Urinary bladder (tissue), 3 donors: ENCODE measurements at regions not wholly inside any gene's neighbourhood (a gene's known extent, or its start where the extent isn't known, plus 50 kb on each side); places are given as distances from the start of the nearest gene placed in this dataset.

Experiments used
- DNase-seq: peaks from one replicate; pipeline ENCODE4 v3.0.0-alpha.2; 2015; ENCODE audit errors: extremely low spot score
- H3K27ac ChIP-seq: one replicate; pipeline ENCODE4 v1.5.1; 2013; ENCODE audit warnings: low read depth, mild to moderate bottlenecking, moderate library complexity
- H3K36me3 ChIP-seq: one replicate; pipeline ENCODE4 v1.6.1; 2013; ENCODE audit warnings: mild to moderate bottlenecking, moderate library complexity; ENCODE audit not compliant: insufficient read depth
- H3K4me1 ChIP-seq: one replicate; pipeline ENCODE4 v1.6.1; 2013; ENCODE audit warnings: mild to moderate bottlenecking, moderate library complexity; ENCODE audit not compliant: insufficient read depth
- H3K4me3 ChIP-seq: one replicate; pipeline ENCODE4 v1.5.1; 2013; ENCODE audit warnings: low read depth, low read length
- WGBS: extraction: QIAGEN DNeasy Blood & Tissue Kit; methylation state at CpG from one replicate; pipeline ENCODE4 v1.1.7; 2013; 5-methylcytosine and 5-hydroxymethylcytosine counted together
- donor health status: healthy with polysubstance abuse.
- donor health status: healthy.

- no peak overlapping the region for H3K4me3 ChIP-seq
- H3K27ac ChIP-seq, result no peak overlapping the region
- H3K36me3 ChIP-seq, result no peaks in the 10 kb centered on the region
- no peak for DNase-seq
- H3K4me1 ChIP-seq, result no peaks in the 10 kb centered on the region
Measured at GRCh38 chr14:98458702-98459101, 813.3 kb downstream of the BCL11B start.

- Histone ChIP-seq H3K36me3 (no peaks in the 10 kb centered on the region), H3K4me3 (no peak overlapping the region), H3K4me1 (no peaks in the 10 kb centered on the region), H3K27ac (no peak overlapping the region)
- 69% methylated on average over 7 of the region's 7 CpGs for WGBS
- DNase-seq, result no peak
Measured at GRCh38 chr14:98462908-98463307, 809.1 kb downstream of the BCL11B start.

- DNase-seq, result no peak
- no peak overlapping the region for H3K4me3 ChIP-seq
- no peak overlapping the region for H3K27ac ChIP-seq
- no peaks in the 10 kb centered on the region for H3K4me1 ChIP-seq
- 61% methylated on average over 7 of the region's 7 CpGs for WGBS
- H3K36me3 ChIP-seq, result no peaks in the 10 kb centered on the region
Measured at GRCh38 chr14:98466807-98467206, 805.2 kb downstream of the BCL11B start.

DNA sequence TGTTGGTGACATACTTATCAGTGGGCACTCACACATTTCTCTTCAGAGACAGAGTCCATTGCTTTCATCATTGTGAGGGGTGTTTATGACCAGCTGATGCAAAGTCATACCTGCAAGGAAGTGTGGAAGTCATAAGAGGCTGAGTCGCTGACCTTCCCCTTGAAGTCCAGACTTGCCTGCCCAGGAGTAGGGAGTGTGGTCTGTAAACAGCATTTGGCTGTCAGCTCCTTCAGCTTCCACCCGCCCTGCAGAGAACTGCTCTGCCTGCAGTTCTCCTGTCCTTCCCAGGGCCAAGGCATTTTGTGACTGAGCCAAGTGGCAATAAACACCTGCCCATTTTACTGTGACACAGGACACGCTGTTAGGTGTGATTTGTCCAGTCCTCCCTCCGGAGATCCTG lies 801.3 kb downstream of the BCL11B start:
- Histone ChIP-seq H3K36me3 (no peaks in the 10 kb centered on the region), H3K4me3 (no peak overlapping the region), H3K27ac (no peak overlapping the region), H3K4me1 (no peaks in the 10 kb centered on the region)
- WGBS, result 60% methylated on average over 4 of the region's 4 CpGs
- DNase-seq, result no peak

- no peak for DNase-seq
- no peaks in the 10 kb centered on the region for H3K4me1 ChIP-seq
- H3K4me3 ChIP-seq, result no peak overlapping the region
- H3K36me3 ChIP-seq, result no peaks in the 10 kb centered on the region
- no peak overlapping the region for H3K27ac ChIP-seq
- 62% methylated on average over 2 of the region's 2 CpGs for WGBS
Measured at GRCh38 chr14:98474900-98475299, 797.1 kb downstream of the BCL11B start.

- Histone ChIP-seq H3K36me3 (no peaks in the 10 kb centered on the region), H3K4me3 (no peak overlapping the region), H3K4me1 (no peaks in the 10 kb centered on the region), H3K27ac (no peak overlapping the region)
- no peak for DNase-seq
- 84% methylated on average over 5 of the region's 5 CpGs for WGBS
Measured at GRCh38 chr14:98477935-98478334, 794.1 kb downstream of the BCL11B start.

GRCh38 chr14:98489115-98489514 lies 782.9 kb downstream of the BCL11B start:
- Histone ChIP-seq H3K27ac (no peak overlapping the region), H3K4me1 (no peaks in the 10 kb centered on the region), H3K4me3 (no peak overlapping the region), H3K36me3 (no peaks in the 10 kb centered on the region)
- DNase-seq, result no peak
- WGBS, result 75% methylated on average over 4 of the region's 4 CpGs

DNA sequence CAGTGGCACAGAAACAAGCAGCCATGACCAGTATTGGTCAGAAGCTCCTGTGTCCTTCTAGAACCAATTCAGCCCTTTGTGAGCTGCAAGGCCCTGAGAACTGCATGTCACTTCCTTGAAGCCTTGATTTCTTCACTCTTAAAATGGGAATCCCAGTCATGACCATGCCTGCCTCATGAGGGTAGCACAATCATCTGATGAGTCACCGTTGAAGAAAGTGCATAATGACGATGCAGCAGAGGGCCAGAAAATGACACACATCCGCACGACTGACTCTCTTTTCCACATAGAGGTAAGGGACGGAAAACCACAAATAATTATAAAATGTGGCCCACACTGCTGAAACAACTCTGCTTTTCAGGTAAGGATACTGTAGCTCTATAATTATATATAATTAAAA lies 777.4 kb downstream of the BCL11B start:
- WGBS, result 85% methylated on average over 5 of the region's 5 CpGs
- Histone ChIP-seq H3K36me3 (no peaks in the 10 kb centered on the region), H3K4me3 (no peak overlapping the region), H3K4me1 (no peaks in the 10 kb centered on the region), H3K27ac (no peak overlapping the region)
- no peak for DNase-seq

DNA sequence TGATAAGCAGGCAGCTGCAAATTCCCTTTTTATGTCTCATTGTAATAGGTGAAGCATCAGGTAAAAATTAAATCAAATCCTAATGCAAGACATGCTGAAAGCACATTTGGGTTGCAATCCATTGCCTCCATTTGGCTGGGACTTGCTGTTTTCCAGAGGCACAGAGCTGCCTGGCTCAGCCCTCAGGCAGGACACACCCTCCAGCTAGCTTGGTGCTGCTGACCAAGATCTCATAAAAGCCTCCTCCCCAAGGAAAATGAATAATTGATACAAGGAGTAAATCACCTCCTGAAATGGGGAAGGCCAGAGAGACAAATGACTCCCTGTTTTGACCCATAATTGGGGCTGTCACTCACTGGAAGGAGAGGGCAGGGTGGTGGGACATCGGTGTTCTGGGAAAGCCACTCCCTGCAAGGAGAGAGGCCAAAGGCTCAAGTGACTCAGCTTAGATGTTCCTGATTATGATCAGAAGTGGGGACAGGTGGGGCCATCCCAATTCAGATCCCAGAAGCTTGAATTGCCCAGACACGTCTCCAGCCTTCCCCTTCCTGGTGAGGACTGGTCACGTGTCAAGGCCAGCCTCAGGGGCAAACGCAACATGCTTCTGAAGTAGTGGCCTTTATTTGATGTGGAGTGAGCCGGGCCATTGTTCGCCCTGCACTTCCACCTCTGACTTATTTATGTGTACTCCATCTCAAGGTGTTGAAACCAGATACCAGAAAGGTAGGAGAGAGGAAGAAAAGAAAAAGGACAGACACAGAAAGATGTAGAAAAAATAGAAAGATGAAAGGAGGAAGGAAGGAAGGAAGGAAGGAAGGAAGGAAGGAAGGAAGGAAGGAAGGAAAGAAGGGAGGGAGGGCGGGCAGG lies 773.7 kb downstream of the BCL11B start:
- no peaks in the 10 kb centered on the region for H3K36me3 ChIP-seq
- no peak for DNase-seq

DNA sequence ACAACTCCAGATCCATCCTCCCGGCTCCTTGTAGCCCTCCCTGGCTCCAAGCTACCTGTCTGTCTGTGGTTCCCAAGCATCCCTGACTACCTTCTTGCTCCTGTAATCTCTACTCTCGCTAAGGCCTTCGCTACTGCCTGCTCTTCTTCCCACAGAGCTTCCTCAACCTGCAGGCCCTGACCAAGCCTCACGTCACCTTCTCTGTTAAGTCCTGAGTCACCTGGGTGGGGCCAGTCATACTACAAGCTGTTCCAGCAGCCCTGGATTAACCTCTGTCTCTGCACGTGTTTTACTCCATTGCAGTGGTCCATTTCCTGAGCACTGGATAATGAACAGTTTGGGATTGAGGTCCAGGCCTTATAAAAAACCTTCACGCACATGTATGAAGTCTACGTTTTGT lies 770.7 kb downstream of the BCL11B start:
- H3K27ac ChIP-seq, result no peak overlapping the region
- no peaks in the 10 kb centered on the region for H3K4me1 ChIP-seq
- no peaks in the 10 kb centered on the region for H3K36me3 ChIP-seq
- WGBS, result 79% methylated on average over 7 of the region's 7 CpGs
- no peak overlapping the region for H3K4me3 ChIP-seq
- DNase-seq, result no peak

More for the DNA sequence above, 773.7 kb downstream of the BCL11B start:
- H3K4me1 ChIP-seq, result no peaks in the 10 kb centered on the region
- H3K4me3 ChIP-seq, result no peak overlapping the region
- WGBS, result 70% methylated on average over 7 of the region's 7 CpGs
- H3K27ac ChIP-seq, result no peak overlapping the region

- no peak for DNase-seq
- no peaks in the 10 kb centered on the region for H3K4me1 ChIP-seq
- H3K36me3 ChIP-seq, result no peaks in the 10 kb centered on the region
- no peak overlapping the region for H3K27ac ChIP-seq
- H3K4me3 ChIP-seq, result no peak overlapping the region
- 89% methylated on average over 4 of the region's 4 CpGs for WGBS
Measured at GRCh38 chr14:98501836-98502235, 770.2 kb downstream of the BCL11B start.

GRCh38 chr14:98503086-98503815 lies 768.7 kb downstream of the BCL11B start:
- H3K36me3 ChIP-seq, result no peaks in the 10 kb centered on the region
- no peak for DNase-seq
- H3K27ac ChIP-seq, result no peak overlapping the region
- H3K4me1 ChIP-seq, result no peaks in the 10 kb centered on the region
- H3K4me3 ChIP-seq, result no peak overlapping the region
- WGBS, result 83% methylated on average over 6 of the region's 6 CpGs

DNA sequence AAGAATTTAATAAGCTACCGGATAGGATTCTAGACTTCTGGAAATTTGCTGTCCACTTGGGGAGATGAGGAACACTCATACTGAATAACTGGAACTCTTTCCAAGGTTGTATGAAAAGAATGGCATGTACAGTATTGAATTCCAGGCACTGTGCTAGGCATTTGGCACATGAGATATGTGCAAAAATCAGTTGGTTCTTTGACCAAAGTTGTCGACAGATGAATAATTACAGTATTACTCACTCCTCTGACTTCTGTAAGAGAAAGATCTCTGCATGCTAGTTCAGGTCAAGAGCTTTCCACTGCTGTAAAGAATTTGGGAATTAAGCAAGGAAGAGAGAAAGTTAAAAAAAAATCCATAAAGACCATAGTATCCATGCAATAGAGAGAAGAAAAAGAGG lies 764.7 kb downstream of the BCL11B start:
- Histone ChIP-seq H3K4me3 (no peak overlapping the region), H3K4me1 (no peaks in the 10 kb centered on the region), H3K27ac (no peak overlapping the region), H3K36me3 (no peaks in the 10 kb centered on the region)
- WGBS, result 58% methylated on average over 2 of the region's 2 CpGs
- no peak for DNase-seq

- Histone ChIP-seq H3K36me3 (no peaks in the 10 kb centered on the region), H3K4me1 (no peaks in the 10 kb centered on the region), H3K27ac (no peak overlapping the region), H3K4me3 (no peak overlapping the region)
- 84% methylated on average over 3 of the region's 3 CpGs for WGBS
- DNase-seq, result no peak
Measured at GRCh38 chr14:98510392-98510791, 761.6 kb downstream of the BCL11B start.
